PFSK-1 (cell line): ENCODE measurements at regions not wholly inside any gene's neighbourhood (a gene's known extent, or its start where the extent isn't known, plus 50 kb on each side); places are given as distances from the start of the nearest gene placed in this dataset.

Experiments
- FOXP2 ChIP-seq: optimal IDR thresholded peaks from 2 replicates; pipeline ENCODE3; 2011; ENCODE audit warnings: borderline replicate concordance, control low read depth, inconsistent platforms; ENCODE audit not compliant: insufficient read depth; ENCODE audit errors: extremely low read length, extremely low read depth
- POLR2AphosphoS5 ChIP-seq: IDR thresholded peaks from 2 replicates; pipeline ENCODE4 v1.6.1; 2012; ENCODE audit warnings: low read depth, mild to moderate bottlenecking, control low read depth, low read length, moderate library complexity
- REST ChIP-seq, 2 experiments: IDR thresholded peaks; 2 replicates each; pipeline versions ENCODE4 v1.6.1 to v1.8.0; 2011 to 2012; ENCODE audit warnings: low read depth in 2 of 2, low read length in 2 of 2, control low read depth in 1 of 2, inconsistent platforms in 1 of 2, mild to moderate bottlenecking in 1 of 2, moderate library complexity in 1 of 2; ENCODE audit not compliant: insufficient read depth in 1 of 2
- SIN3A ChIP-seq: IDR thresholded peaks from 2 replicates; pipeline ENCODE4 v1.6.1; 2012; ENCODE audit warnings: mild to moderate bottlenecking, low read length, moderate library complexity, borderline replicate concordance; ENCODE audit not compliant: insufficient read depth
- TAF1 ChIP-seq: IDR thresholded peaks from 2 replicates; pipeline ENCODE4 v1.6.1; 2012; ENCODE audit warnings: low read length, control low read depth, borderline replicate concordance; ENCODE audit not compliant: insufficient read depth

GRCh38 chr2:188207554-188207953 lies 84.1 kb upstream of the GULP1 start:
- TF ChIP-seq POLR2AphosphoS5 (no peak), SIN3A (no peak), TAF1 (no peak), REST (IDR thresholded peaks at IDR 0.05; ENCODE audit: insufficient read depth in 1 of 2, low read depth in 2 of 2, low read length in 2 of 2) (no peak), FOXP2 (no peak)

- TF ChIP-seq FOXP2 (no peak), TAF1 (no peak)
These were observed 82.5 kb upstream of the GULP1 start for GRCh38 chr2:188209218-188209617.

DNA sequence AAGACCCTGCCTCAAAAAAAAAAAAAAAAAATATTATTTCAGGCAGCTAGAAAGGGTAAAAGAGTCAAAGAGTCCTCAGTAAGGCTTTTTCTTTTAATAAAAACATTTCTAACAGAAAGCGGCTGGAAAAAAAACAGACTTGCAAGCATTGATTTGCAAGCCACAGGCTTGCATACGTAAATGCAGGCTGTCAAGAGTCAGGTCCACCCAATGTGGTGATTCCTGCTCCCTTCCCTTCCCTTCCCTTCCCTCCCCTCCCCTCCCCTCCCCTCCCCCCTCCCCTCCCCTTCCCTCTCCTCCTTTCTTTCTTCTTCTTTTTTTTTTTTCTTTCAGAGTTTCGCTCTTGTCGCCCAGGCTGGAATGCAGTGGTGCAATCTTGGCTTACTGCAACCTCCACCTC lies 74.4 kb upstream of the GULP1 start:
- TF ChIP-seq POLR2AphosphoS5 (no peak), REST (IDR thresholded peaks at IDR 0.05; ENCODE audit: insufficient read depth in 1 of 2, low read depth in 2 of 2, low read length in 2 of 2) (no peak), SIN3A (no peak), FOXP2 (no peak), TAF1 (no peak)

DNA sequence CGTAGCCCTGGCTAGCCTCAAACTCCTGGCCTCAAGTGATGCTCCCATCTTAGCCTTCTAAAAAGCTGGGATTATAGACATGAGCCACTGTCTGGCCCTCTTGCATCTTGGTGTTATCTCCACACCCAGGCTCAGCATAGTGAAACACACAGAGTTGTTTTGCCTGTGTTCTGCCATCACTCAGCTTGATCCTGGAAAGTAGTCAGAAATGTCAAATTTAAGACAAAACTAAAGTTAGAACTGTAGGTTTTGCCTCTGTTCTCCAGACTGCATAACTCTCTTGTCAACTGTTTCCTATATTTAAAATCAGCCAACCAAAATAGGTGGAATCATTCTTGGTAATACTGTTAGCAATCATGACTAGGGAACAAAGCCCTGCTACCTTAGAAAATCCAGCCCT lies 72.1 kb upstream of the GULP1 start:
- TF ChIP-seq FOXP2 (no peak), SIN3A (no peak)

- TF ChIP-seq REST (IDR thresholded peaks at IDR 0.05; ENCODE audit: insufficient read depth in 1 of 2, low read depth in 2 of 2, low read length in 2 of 2) (no peak), POLR2AphosphoS5 (no peak), SIN3A (no peak), FOXP2 (no peak), TAF1 (no peak)
These were observed 71.1 kb upstream of the GULP1 start for GRCh38 chr2:188220535-188220934.

GRCh38 chr2:188227713-188228112 lies 64.0 kb upstream of the GULP1 start:
- TF ChIP-seq SIN3A (no peak), FOXP2 (no peak), REST (IDR thresholded peaks at IDR 0.05; ENCODE audit: insufficient read depth in 1 of 2, low read depth in 2 of 2, low read length in 2 of 2) (no peak), POLR2AphosphoS5 (no peak), TAF1 (no peak)
